Kidney (tissue), 13 donors: ENCODE measurements at regions not wholly inside any gene's neighbourhood (a gene's known extent, or its start where the extent isn't known, plus 50 kb on each side); places are given as distances from the start of the nearest gene placed in this dataset.

Experiments
- DNase-seq, 5 donors: peaks; one replicate each; pipeline ENCODE4 v3.0.0-alpha.2; 2013 to 2020
- FAIRE-seq: peaks from 2 replicates; lab custom pipeline; 2012; peaks lifted over from hg19 to GRCh38; lab: Jason Lieb, UNC
- H3K27ac ChIP-seq, 2 donors: one replicate each; pipeline ENCODE4 v1.7.0; 2013; ENCODE audit warnings: low read depth in 2 of 2, low read length in 2 of 2, inconsistent platforms in 1 of 2
- H3K27me3 ChIP-seq: one replicate; pipeline ENCODE4 v1.7.1; 2013; ENCODE audit warnings: low read length, inconsistent platforms; ENCODE audit not compliant: control insufficient read depth, insufficient read depth
- H3K36me3 ChIP-seq, 3 donors: one replicate each; pipeline versions ENCODE4 v1.7.0 to v1.7.1; 2013; ENCODE audit warnings: low read length in 3 of 3, control low read depth in 1 of 3, inconsistent platforms in 1 of 3; ENCODE audit not compliant: insufficient read depth in 3 of 3, control insufficient read depth in 2 of 3
- H3K4me1 ChIP-seq, 3 donors: one replicate each; pipeline versions ENCODE4 v1.7.0 to v1.7.1; 2013; ENCODE audit warnings: low read length in 3 of 3, inconsistent platforms in 1 of 3, low read depth in 1 of 3; ENCODE audit not compliant: control insufficient read depth in 2 of 3, insufficient read depth in 2 of 3
- H3K4me3 ChIP-seq, 3 donors: one replicate each; pipeline versions ENCODE4 v1.7.0 to v1.8.1; 2013; ENCODE audit warnings: low read length in 3 of 3, control low read depth in 1 of 3, inconsistent platforms in 1 of 3
- H3K9ac ChIP-seq, 3 donors: one replicate each; pipeline versions ENCODE4 v1.7.0 to v1.7.1; 2013; ENCODE audit warnings: low read length in 3 of 3, control low read depth in 1 of 3, inconsistent platforms in 1 of 3
- H3K9me3 ChIP-seq, 3 donors: one replicate each; pipeline versions ENCODE4 v1.7.0 to v1.7.1; 2013; ENCODE audit warnings: low read length in 3 of 3, control low read depth in 1 of 3, inconsistent platforms in 1 of 3; ENCODE audit not compliant: control insufficient read depth in 2 of 3, insufficient read depth in 1 of 3
- intact Hi-C: fragments of 100-400 bp; cut with DNase I; formaldehyde crosslinking; loops from one replicate; pipeline ENCODE4 v1.11.1; 2022
- TF ChIP-seq, protein P1 (sequence below): IDR thresholded peaks from 3 replicates; pipeline ENCODE4 v1.5.1; 2012; ENCODE audit warnings: mild to moderate bottlenecking, moderate library complexity, borderline replicate concordance; ENCODE audit not compliant: insufficient read depth; ENCODE audit errors: extremely low read depth
- donor health status: control.
- donor health status: control.
- donor health status: control.
- donor health status: control.
- donor health status: control.
- donor health status: DM: yes; HTN: yes; CAD: no.
- donor health status: Normal renal cell carcinoma (clear cell type).

DNA sequence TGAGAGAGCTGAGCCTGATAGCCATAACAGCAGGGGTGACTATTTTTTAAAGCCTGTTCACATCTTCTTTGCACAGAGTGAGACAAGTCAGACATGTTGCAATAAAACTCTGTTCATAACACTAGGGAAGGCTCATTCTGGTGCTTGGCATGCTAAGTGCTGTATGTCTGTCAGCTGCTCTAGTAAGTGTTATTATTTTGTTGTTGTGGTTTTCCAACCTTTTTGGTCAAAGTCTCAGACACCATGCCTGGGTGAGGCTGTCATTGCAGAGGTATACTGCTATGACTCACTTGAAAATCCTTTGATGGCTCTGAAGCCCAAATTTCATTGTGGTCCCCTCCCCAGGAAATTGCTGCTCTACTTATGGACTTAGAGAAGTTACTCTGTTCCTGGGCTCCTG, 129.7 kb downstream of the ADRA2A start:
- TF ChIP-seq, protein P1, sequence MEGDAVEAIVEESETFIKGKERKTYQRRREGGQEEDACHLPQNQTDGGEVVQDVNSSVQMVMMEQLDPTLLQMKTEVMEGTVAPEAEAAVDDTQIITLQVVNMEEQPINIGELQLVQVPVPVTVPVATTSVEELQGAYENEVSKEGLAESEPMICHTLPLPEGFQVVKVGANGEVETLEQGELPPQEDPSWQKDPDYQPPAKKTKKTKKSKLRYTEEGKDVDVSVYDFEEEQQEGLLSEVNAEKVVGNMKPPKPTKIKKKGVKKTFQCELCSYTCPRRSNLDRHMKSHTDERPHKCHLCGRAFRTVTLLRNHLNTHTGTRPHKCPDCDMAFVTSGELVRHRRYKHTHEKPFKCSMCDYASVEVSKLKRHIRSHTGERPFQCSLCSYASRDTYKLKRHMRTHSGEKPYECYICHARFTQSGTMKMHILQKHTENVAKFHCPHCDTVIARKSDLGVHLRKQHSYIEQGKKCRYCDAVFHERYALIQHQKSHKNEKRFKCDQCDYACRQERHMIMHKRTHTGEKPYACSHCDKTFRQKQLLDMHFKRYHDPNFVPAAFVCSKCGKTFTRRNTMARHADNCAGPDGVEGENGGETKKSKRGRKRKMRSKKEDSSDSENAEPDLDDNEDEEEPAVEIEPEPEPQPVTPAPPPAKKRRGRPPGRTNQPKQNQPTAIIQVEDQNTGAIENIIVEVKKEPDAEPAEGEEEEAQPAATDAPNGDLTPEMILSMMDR = no peak
- no peak overlapping the region for H3K4me3 ChIP-seq
- intact Hi-C loops = no loop called here

DNA sequence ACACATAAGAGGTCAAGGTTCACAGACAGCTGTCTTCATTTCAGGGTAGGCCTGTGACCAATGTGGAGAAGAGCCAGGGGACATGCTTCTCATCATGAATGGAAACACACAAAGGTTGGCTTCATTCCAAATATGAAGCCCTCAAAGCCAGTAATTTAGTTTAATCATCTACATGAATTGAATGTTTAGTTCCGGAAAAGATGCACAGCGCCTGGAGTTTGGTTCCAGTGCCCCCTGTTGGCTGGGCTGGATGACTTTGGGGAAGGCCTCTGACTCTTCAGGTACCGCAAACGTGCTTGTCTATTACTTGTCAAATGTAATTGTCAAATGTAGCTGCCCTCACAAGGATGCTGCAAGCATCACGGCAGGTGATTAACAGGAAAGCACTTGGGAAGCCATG, 130.7 kb downstream of the ADRA2A start:
- H3K4me3 ChIP-seq = no peak overlapping the region
- H3K27me3 ChIP-seq = no peaks in the 10 kb centered on the region
- H3K9ac ChIP-seq = no peak overlapping the region
- no peaks in the 10 kb centered on the region for H3K4me1 ChIP-seq
- intact Hi-C loops = no loop called here
- DNase-seq (no peak), FAIRE-seq (no peak)
- no peak overlapping the region for H3K27ac ChIP-seq
- TF ChIP-seq, protein P1 = no peak
- H3K9me3 ChIP-seq = no peaks in the 10 kb centered on the region
- H3K36me3 ChIP-seq = no peaks in the 10 kb centered on the region

More for the DNA sequence above, 129.7 kb downstream of the ADRA2A start:
- Histone ChIP-seq H3K9ac (no peak overlapping the region), H3K27ac (no peak overlapping the region), H3K36me3 (no peaks in the 10 kb centered on the region), H3K27me3 (no peaks in the 10 kb centered on the region), H3K9me3 (no peaks in the 10 kb centered on the region), H3K4me1 (no peaks in the 10 kb centered on the region)
- FAIRE-seq (no peak), DNase-seq (no peak)

DNA sequence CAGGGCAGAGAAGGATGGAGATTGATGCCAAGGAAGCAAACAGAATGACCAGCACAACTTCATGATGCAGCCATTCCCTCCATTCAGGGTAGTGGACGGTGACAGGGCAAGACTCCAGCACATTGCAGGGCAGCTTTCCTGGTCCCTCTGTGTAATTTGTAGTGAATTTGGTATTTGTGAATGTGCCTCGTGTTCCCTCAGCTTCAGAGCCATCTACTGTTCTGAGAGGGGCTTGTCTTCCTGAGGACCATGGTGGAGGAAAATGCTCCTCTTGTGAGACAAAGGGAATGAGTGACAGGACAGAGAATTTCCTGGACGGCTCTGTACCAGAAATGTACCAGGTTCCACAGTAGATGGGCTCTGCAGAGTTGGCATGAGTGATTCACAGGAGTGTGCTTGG, 132.1 kb downstream of the ADRA2A start:
- no peak overlapping the region for H3K9ac ChIP-seq
- no peak overlapping the region for H3K27ac ChIP-seq
- DNase-seq (no peak), FAIRE-seq (no peak)
- H3K36me3 ChIP-seq = no peaks in the 10 kb centered on the region
- H3K4me3 ChIP-seq = no peak overlapping the region
- peaks cover 0 to 3% (median 0%) of the 10 kb centered on the region in 3 donors for H3K9me3 ChIP-seq
- H3K4me1 ChIP-seq = no peaks in the 10 kb centered on the region
- intact Hi-C loops = no loop called here
- H3K27me3 ChIP-seq = no peaks in the 10 kb centered on the region
- TF ChIP-seq, protein P1 = no peak

DNA sequence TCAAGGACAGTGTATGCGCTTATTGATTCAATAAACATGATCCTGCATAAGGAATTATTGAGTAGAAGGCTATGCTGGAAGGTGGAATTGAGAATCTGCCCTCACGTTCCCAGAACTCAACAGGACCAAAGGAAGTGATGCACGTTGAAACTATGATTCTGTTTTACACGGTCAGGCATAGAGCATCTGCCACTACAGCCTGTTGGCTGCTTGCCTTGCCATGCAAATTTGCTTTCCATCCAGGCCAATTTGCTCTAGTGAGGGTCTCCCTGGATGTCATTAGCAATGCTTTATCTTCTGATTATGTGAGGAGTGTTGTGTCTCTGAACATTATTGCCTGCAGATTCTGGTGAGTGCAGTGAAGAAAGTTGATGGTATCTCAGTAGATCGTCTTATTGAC, 132.9 kb downstream of the ADRA2A start:
- Histone ChIP-seq H3K36me3 (no peaks in the 10 kb centered on the region), H3K27ac (no peak overlapping the region), H3K9me3 (peaks cover 0 to 4% (median 3%) of the 10 kb centered on the region in 3 donors), H3K27me3 (no peaks in the 10 kb centered on the region), H3K4me3 (no peak overlapping the region), H3K9ac (no peak overlapping the region), H3K4me1 (no peaks in the 10 kb centered on the region)
- intact Hi-C loops = no loop called here
- FAIRE-seq = no peak
- TF ChIP-seq, protein P1 = no peak
- no peak for DNase-seq
